DMS114 treated with DMSO at 0.1 percent for 48 hours (cell line): ENCODE measurements at regions not wholly inside any gene's neighbourhood (a gene's known extent, or its start where the extent isn't known, plus 50 kb on each side); places are given as distances from the start of the nearest gene placed in this dataset.
"Not testable (repeated sequence)": the region's sequence is repeated elsewhere in the genome, so short reads cannot be mapped to it uniquely, and the experiment has no call there.

ENCODE experiments used
- DNase-seq: peaks from one replicate; lab custom pipeline; 2025; ENCODE audit not compliant: unreplicated experiment; lab: John Stamatoyannopoulos, UW

GRCh38 chr10:91080776-91081175 is 139.7 kb upstream of the PCGF5 start:
- no peak for DNase-seq

DNA sequence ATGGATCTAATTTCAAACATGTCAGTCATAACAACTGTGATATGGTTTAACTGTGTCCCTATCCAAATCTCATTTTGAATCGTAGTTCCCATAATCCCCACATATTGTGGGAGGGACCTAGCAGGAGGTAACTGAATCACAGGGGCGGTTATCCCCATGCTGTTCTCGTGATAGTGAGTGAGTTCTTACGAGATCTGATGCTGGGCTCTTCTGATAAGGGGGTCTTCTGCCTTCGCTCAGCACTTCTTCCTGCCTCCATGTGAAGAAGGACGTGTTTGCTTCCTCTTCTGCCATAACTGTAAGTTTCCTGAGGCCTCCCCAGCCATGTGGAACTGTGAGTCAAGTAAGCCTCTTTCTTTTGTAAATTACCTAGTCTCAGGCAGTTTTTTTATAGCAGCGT is 138.0 kb upstream of the PCGF5 start:
- no peak for DNase-seq

DNA sequence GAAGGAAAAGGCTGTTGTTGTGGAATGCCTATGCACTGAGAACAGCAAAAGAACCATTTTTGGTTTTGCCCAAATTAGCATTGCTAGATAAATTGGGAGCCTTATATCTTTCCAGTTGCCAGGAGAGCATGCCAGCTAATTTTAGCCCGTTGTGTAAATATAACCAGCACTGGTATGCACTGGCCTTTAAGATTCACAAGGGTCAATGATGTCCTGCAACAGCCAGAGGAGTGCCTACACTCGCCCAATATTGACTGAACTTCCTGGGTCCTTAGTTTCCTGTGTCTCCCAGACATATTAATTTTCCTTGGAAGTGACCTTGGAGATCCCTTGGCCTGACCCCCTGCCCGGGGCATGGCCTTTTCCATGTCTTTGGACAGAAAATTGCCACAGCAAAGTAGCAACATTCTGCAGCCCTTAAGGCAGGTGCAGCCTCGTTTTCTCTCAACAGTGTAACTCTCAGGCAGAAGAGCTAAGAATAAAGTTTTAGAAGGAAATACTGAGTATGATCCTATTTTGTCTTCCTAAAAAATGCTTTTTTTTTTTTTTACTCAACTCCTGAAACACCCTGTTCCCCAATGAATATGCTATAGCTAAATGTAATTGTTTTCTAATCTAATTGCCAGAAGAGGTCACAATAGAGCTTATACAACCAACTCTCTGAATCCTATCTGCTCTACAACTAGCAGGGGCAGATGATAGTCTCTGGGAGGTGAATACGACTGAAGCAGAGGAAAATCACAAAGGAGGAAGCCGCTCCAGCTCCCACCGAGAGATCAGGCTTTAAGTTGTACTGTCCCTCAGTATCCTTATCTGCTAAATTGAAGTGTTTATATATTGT is 131.9 kb upstream of the PCGF5 start:
- no peak for DNase-seq

DNA sequence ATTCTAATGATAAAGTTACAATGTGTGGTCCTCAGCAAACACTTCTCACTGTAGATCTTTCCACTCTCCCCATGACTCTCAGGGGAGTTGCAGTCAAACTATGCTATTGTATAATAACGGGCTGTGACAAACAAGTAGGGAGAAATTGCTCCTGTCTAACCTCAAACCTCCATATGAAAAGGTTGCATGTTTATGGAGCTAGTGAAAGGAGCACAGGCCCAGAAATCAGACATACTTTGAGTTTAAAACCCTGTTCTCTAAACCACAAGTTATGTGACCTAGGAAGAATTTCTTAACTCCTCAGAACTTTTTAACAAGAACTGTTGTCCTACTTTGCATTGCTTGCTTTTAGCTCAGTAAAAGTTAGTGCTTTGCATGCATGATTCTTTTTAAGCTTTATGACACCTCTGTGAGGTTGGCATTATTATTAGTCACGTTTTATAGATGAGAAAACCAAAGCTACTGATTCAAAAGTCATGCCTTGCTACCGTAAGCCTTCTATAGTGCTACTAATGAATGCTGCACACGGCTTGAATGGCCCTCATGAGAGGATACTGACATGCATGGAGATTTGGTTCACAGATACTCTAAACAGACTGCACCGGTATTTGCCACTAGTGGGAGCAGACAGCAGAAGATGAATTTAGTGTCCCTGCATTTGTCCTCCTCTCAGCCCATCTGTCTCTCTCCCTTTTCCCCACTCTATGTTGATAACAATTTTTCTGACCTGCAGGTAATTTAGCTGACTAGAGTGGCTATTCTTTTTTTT is 129.5 kb upstream of the PCGF5 start:
- no peak for DNase-seq

DNA sequence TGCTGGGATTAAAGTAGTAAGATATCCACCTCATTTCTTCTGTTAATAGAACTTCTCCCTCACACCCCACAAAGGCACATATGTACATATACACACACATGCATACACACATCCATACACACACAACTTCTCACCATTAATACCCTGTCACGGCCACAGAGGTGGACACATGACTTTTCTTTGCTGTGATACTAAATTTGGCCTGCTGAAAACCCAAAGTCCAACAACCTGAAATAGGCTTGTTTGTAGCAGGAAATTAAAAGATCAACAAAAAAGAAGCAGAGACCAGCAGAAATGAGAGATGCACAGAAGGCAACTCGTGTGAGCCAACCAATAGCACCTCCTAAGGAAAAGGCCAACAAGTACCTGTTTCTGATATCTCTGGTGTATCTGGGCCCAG is 128.7 kb upstream of the PCGF5 start:
- DNase-seq = no peak

DNA sequence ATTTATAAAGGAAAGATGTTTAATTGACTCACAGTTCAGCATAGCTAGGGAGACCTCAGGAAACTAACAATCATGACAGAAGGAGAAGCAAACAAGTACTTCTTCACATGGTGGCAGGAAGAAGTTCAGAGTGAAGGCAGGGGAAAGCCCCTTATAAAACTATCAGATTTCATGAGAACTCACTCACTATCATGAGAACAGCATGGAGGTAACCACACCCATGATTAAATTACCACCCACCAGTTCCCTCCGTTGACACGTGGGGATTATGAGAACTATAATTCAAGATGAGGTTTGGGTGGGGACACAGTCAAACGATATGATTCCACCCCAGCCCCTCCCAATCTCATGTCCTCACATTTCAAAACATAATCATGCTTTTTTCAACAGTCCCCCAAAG is 124.2 kb upstream of the PCGF5 start:
- no peak for DNase-seq

- no peak for DNase-seq
Measured at GRCh38 chr10:91097313-91097712, 123.2 kb upstream of the PCGF5 start.

- DNase-seq = not testable (repeated sequence)
Measured at GRCh38 chr10:91098021-91098420, 122.4 kb upstream of the PCGF5 start.

- DNase-seq = no peak
Measured at GRCh38 chr10:91103384-91104192, 116.9 kb upstream of the PCGF5 start.

DNA sequence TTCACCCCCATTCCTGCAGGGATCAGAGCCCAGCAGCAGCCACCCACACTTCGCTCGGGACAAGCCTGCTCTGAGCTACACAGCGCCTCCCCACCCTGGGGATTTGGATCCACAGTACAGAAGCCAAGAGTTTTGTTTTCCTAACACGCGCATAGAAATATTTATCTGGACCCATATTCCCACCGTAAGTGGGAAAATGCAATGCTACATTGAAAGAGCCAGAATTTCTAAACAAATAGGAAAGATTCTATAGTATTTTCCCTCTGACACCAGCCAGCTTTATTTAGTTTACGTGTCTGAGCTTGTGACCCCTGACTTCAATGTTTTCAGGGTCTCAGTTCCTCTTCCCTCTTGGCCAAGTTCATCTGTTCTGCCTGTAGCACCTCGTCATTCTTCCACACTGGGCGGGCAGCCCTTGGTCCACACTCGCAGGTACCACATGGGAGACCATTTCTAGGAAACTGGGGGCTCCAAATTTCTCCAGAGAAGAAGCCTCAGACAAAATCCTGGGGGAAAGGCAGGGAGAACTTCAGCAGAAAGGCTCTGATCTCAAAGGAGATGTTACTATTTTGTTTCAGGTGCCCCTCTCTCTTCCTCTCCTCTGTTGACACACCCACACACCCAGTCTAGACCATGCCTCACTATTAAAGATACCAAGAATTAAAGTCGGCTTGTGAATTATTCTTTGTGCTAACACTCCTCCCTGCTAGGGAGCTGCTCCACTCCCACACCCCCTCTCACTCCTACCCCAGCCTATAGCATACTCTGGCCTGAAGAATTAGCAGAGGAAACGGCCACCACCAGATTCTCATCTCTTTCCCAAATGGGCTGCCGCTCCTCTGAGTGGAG is 116.0 kb upstream of the PCGF5 start:
- no peak for DNase-seq

DNA sequence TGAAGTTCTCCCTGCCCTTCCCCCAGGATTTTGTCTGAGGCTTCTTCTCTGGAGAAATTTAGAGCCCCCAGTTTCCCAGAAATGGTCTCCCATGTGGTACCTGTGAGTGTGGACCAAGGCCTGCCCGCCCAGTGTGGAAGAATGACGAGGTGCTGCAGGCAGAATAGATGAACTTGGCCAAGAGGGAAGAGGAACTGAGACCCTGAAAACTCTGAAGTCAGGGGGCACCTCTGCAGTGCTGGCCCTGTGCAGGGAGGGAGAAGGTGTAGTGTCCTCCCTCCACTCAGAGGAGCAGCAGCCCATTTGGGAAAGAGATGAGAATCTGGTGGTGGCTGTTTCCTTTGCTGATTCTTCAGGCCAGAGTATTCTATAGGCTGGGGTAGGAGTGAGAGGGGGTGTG is 115.2 kb upstream of the PCGF5 start:
- DNase-seq = no peak

DNA sequence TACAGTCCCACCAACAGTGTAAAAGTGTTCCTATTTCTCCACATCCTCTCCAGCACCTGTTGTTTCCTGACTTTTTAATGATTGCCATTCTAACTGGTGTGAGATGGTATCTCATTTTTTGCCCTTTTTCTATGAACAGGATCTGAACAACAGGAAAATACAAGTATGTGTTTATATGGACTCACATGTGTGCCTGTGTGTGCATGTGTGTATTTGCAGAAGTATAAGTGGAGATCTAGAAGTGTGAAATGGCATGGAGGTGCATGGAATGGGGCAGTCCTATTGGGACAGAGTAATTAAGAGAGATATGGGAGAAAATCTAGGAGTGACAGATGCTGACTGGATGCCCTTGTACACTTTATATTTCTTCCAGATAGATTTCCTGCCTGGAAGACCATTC is 111.6 kb upstream of the PCGF5 start:
- DNase-seq = no peak

- no peak for DNase-seq
Measured at GRCh38 chr10:91111060-91111459, 109.4 kb upstream of the PCGF5 start.

DNA sequence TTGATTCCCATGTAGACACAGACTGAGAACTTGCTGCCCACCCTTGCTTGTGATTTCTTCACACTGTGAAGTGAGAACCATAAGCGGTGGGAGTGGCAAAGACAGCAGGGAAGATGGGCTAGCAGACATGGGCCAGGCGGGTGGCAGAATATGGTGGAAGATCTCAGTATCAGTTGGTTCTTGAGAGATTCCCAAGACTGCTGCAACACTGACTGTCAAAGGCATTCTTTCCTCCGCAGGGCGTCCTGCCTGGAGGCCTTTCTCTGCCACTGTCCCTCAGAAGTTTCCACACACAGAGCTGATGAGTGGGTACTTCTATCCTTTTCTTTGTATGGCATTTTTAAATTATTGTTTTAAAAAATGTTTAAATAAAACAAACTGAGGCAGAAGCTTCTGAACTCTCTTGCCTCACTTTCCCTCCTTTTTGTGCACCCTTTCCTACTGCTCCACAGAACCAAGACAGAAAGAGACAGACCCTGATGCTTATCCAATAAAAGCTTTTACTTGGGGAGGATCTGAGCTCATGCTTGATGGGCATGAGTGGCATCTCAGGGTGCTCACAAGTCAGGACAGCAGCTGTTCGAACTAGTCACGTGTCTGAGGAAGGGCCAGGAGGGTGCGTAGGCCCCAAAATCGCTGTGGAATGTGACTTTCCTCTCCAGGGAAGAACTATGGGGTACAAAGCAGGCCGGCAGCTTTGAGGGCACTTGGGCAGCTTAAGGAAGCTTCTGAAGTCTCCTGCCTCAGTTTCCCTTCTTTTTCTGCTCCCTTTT is 104.7 kb upstream of the PCGF5 start:
- DNase-seq = no peak

GRCh38 chr10:91117505-91117904 is 103.0 kb upstream of the PCGF5 start:
- no peak for DNase-seq

GRCh38 chr10:91120348-91120747 is 100.1 kb upstream of the PCGF5 start:
- no peak for DNase-seq

- no peak for DNase-seq
Measured at GRCh38 chr10:91123261-91123660, 97.2 kb upstream of the PCGF5 start.

DNA sequence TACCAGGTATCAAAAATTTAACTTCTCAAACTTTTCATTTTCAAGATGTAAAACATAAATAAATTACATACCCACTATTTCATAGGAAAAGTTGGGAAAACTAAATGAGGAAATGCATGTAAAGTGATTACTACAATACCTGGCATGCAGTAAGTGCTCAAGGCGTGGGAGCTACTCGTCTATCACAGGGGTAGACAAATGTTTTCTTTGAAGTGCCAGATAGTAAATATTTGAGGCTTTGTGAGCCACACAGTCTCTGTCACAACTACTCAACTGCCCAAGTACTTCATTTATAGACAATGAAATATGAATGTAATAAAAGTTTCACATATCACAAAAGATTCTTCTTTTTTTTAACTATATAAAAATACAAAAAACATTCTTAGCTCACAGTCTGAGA is 96.4 kb upstream of the PCGF5 start:
- DNase-seq = no peak

DNA sequence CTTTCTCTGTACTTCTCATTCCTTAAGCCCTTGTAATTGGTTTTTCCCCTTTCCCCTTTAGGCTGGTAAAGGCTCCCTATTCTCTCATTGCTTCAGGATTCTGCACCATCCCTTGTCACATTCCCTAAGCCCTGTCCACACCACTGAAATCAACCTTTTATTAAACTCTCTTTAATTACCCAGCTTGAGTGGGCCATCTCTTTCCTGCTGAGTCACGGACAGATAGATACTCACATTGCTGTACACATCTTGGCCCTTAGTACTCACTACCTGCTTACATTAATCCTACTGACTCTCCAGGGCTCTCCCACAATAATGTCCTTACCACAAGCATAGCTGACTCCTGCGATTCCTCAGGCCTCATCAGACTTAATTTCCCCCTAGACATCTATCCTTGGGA is 94.0 kb upstream of the PCGF5 start:
- no peak for DNase-seq
